ENCODE measurements at regions not wholly inside any gene's neighbourhood (a gene's known extent, or its start where the extent isn't known, plus 50 kb on each side); places are given as distances from the start of the nearest gene placed in this dataset.

- TF ChIP-seq, protein P1, sequence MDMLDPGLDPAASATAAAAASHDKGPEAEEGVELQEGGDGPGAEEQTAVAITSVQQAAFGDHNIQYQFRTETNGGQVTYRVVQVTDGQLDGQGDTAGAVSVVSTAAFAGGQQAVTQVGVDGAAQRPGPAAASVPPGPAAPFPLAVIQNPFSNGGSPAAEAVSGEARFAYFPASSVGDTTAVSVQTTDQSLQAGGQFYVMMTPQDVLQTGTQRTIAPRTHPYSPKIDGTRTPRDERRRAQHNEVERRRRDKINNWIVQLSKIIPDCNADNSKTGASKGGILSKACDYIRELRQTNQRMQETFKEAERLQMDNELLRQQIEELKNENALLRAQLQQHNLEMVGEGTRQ (CRISPR knock-in tag; IDR thresholded peaks at IDR 0.05): no peak
- TF ChIP-seq MXD4 (CRISPR knock-in tag; IDR thresholded peaks at IDR 0.05; ENCODE audit: borderline replicate concordance): no peak
- TF ChIP-seq, protein P2, sequence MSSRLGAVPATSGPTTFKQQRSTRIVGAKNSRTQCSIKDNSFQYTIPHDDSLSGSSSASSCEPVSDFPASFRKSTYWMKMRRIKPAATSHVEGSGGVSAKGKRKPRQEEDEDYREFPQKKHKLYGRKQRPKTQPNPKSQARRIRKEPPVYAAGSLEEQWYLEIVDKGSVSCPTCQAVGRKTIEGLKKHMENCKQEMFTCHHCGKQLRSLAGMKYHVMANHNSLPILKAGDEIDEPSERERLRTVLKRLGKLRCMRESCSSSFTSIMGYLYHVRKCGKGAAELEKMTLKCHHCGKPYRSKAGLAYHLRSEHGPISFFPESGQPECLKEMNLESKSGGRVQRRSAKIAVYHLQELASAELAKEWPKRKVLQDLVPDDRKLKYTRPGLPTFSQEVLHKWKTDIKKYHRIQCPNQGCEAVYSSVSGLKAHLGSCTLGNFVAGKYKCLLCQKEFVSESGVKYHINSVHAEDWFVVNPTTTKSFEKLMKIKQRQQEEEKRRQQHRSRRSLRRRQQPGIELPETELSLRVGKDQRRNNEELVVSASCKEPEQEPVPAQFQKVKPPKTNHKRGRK (CRISPR knock-in tag; IDR thresholded peaks at IDR 0.05; ENCODE audit: borderline replicate concordance): no peak
Observed at GRCh38 chr15:47548986-47549385, 168.3 kb upstream of the SEMA6D start (continued).

GRCh38 chr15:47551079-47551478 is 166.2 kb upstream of the SEMA6D start:
- ATAC-seq (peak; percentile 85), DNase-seq (ENCODE audit: low spot score) (peak; percentile 43)
- Mint-ChIP-seq H3K9me3 (no peaks in the 10 kb centered on the region; the same call in 1 of the 2 replicates), H3K36me3 (no peaks in the 10 kb centered on the region), H3K4me3 (no peak overlapping the region), H3K27me3 (ENCODE audit: low read depth) (no peaks in the 10 kb centered on the region), H3K4me1 (peaks cover 2% of the 10 kb centered on the region; the same call in 1 of the 2 replicates), H3K27ac (no peak overlapping the region)
- CTCF ChIA-PET: interaction anchor here (0.6 to 1.8 kb wide), 10 partner anchors 12 to 534 kb away, joined by 3 to 15 read pairs (median 4); no protein-coding TSS in a partner anchor
- no peak for TF ChIP-seq KAT7 (CRISPR knock-in tag; IDR thresholded peaks at IDR 0.05; ENCODE audit: borderline replicate concordance)
- peak; percentile 20; the same call in 1 of the 2 replicates for TF ChIP-seq CTCF (IDR thresholded peaks at IDR 0.05)
- POLR2A ChIA-PET: no interaction called here

DNA sequence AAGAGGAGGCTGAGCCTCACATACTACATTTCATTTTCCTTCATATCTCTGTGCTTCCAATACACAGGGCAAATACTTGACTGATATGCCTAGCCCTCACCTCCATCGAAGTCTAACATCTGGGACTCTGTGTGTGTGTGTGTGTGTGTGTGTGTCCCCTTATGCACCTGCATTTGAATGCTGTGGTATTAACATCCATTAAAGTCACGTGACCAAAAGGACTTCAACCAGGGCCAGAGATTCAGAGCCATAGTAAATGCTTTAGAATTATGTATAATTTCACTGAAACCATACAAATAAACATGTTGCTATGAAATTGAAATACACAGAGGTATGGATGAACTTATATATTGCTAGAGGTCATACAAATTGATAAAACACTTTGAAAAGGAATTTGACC is 165.8 kb upstream of the SEMA6D start:
- H3K27ac Mint-ChIP-seq: no peak overlapping the region
- peaks cover 2% of the 10 kb centered on the region; the same call in 1 of the 2 replicates for H3K4me1 Mint-ChIP-seq
- H3K9me3 Mint-ChIP-seq: no peaks in the 10 kb centered on the region; the same call in 1 of the 2 replicates
- ChIA-PET CTCF (interaction anchor here (0.6 to 1.8 kb wide), 7 partner anchors 63 to 533 kb away, joined by 3 to 15 read pairs (median 6); no protein-coding TSS in a partner anchor), POLR2A (no interaction called here)
- H3K27me3 Mint-ChIP-seq (ENCODE audit: low read depth): no peaks in the 10 kb centered on the region
- no peaks in the 10 kb centered on the region for H3K36me3 Mint-ChIP-seq
- no peak overlapping the region for H3K4me3 Mint-ChIP-seq
- TF ChIP-seq ZNF671 (CRISPR knock-in tag; IDR thresholded peaks at IDR 0.05) (no peak), GTF2I (CRISPR knock-in tag; conservative IDR thresholded peaks at IDR 0.05) (no peak), SMAD3 (CRISPR knock-in tag; IDR thresholded peaks at IDR 0.05; ENCODE audit: borderline replicate concordance) (no peak), CTCF (IDR thresholded peaks at IDR 0.05) (no peak), SOX15 (CRISPR knock-in tag; IDR thresholded peaks at IDR 0.05) (no peak), FOXP1 (CRISPR knock-in tag; IDR thresholded peaks at IDR 0.05; ENCODE audit: borderline replicate concordance) (no peak), JAZF1 (CRISPR knock-in tag; IDR thresholded peaks at IDR 0.05) (no peak), TP53 (CRISPR knock-in tag; IDR thresholded peaks at IDR 0.05) (no peak), ZNF138 (CRISPR knock-in tag; conservative IDR thresholded peaks at IDR 0.05) (no peak), ZNF416 (CRISPR knock-in tag; IDR thresholded peaks at IDR 0.05) (no peak), ERG (CRISPR knock-in tag; IDR thresholded peaks at IDR 0.05) (no peak), FOXJ3 (CRISPR knock-in tag; IDR thresholded peaks at IDR 0.05; ENCODE audit: borderline replicate concordance) (no peak), CREB1 (CRISPR knock-in tag; IDR thresholded peaks at IDR 0.05) (no peak)
- TF ChIP-seq, protein P3, sequence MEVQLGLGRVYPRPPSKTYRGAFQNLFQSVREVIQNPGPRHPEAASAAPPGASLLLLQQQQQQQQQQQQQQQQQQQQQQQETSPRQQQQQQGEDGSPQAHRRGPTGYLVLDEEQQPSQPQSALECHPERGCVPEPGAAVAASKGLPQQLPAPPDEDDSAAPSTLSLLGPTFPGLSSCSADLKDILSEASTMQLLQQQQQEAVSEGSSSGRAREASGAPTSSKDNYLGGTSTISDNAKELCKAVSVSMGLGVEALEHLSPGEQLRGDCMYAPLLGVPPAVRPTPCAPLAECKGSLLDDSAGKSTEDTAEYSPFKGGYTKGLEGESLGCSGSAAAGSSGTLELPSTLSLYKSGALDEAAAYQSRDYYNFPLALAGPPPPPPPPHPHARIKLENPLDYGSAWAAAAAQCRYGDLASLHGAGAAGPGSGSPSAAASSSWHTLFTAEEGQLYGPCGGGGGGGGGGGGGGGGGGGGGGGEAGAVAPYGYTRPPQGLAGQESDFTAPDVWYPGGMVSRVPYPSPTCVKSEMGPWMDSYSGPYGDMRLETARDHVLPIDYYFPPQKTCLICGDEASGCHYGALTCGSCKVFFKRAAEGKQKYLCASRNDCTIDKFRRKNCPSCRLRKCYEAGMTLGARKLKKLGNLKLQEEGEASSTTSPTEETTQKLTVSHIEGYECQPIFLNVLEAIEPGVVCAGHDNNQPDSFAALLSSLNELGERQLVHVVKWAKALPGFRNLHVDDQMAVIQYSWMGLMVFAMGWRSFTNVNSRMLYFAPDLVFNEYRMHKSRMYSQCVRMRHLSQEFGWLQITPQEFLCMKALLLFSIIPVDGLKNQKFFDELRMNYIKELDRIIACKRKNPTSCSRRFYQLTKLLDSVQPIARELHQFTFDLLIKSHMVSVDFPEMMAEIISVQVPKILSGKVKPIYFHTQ (CRISPR knock-in tag; IDR thresholded peaks at IDR 0.05): no peak
- TF ChIP-seq, protein P4, sequence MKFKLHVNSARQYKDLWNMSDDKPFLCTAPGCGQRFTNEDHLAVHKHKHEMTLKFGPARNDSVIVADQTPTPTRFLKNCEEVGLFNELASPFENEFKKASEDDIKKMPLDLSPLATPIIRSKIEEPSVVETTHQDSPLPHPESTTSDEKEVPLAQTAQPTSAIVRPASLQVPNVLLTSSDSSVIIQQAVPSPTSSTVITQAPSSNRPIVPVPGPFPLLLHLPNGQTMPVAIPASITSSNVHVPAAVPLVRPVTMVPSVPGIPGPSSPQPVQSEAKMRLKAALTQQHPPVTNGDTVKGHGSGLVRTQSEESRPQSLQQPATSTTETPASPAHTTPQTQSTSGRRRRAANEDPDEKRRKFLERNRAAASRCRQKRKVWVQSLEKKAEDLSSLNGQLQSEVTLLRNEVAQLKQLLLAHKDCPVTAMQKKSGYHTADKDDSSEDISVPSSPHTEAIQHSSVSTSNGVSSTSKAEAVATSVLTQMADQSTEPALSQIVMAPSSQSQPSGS (CRISPR knock-in tag; IDR thresholded peaks at IDR 0.05; ENCODE audit: borderline replicate concordance, low read depth): no peak
- ATAC-seq: no peak
- DNase-seq (ENCODE audit: low spot score): no peak

Measured in WTC11 (cell line).